A673 (cell line): ENCODE measurements at regions not wholly inside any gene's neighbourhood (a gene's known extent, or its start where the extent isn't known, plus 50 kb on each side); places are given as distances from the start of the nearest gene placed in this dataset.
"Not testable (repeated sequence)": the region's sequence is repeated elsewhere in the genome, so short reads cannot be mapped to it uniquely, and the experiment has no call there.

Source experiments
- BruUV-seq: library from RNA; stranded (reverse); fragments of 400-500 nt; replicated peaks from 2 replicates; lab custom pipeline; 2021; lab: Mats Ljungman, UMichigan
- CTCF ChIA-PET: fragments of 300-600 bp; sonication (Branson Sonifier 250); formaldehyde crosslinking; loops from one replicate; lab custom pipeline; 2022; ENCODE audit warnings: antibody characterized with exemption; lab: Charles Lee
- POLR2A ChIA-PET: fragments of 300-600 bp; sonication (Branson Sonifier 250); formaldehyde crosslinking; loops from one replicate; lab custom pipeline; 2022; ENCODE audit warnings: antibody characterized with exemption; ENCODE audit not compliant: low non-redundant PET; lab: Charles Lee
- DNase-seq: peaks from one replicate; pipeline ENCODE4 v3.0.0-alpha.2; 2015; ENCODE audit warnings: low spot score
- H3K27ac ChIP-seq: fragments of 200-600 bp; sonication (generic); 2 replicates; pipeline ENCODE4 v1.5.1; 2016; ENCODE audit warnings: mixed run types, low read depth, mild to moderate bottlenecking, mixed read lengths, antibody characterized with exemption, low read length; ENCODE audit not compliant: poor library complexity, severe bottlenecking
- H3K27me3 ChIP-seq: fragments of 200-600 bp; sonication (generic); replicated peaks from 2 replicates; pipeline ENCODE4 v1.6.1; 2017; ENCODE audit warnings: mixed run types, low read depth, mild to moderate bottlenecking, mixed read lengths, antibody characterized with exemption, low read length; ENCODE audit not compliant: insufficient read depth, poor library complexity
- H3K36me3 ChIP-seq: fragments of 200-600 bp; sonication (generic); 2 replicates; pipeline ENCODE4 v1.6.1; 2016; ENCODE audit warnings: mixed run types, mild to moderate bottlenecking, mixed read lengths, antibody characterized with exemption, low read length; ENCODE audit not compliant: insufficient read depth, poor library complexity, severe bottlenecking
- H3K4me1 ChIP-seq: fragments of 200-600 bp; sonication (generic); 2 replicates; pipeline ENCODE4 v1.6.1; 2017; ENCODE audit warnings: mixed run types, mild to moderate bottlenecking, mixed read lengths, antibody characterized with exemption, low read length; ENCODE audit not compliant: insufficient read depth, poor library complexity, severe bottlenecking
- H3K4me3 ChIP-seq: fragments of 200-600 bp; sonication (generic); 2 replicates; pipeline ENCODE4 v1.5.1; 2016; ENCODE audit warnings: low read depth, mixed run types, mild to moderate bottlenecking, mixed read lengths, low read length; ENCODE audit not compliant: poor library complexity, severe bottlenecking
- H3K9me3 ChIP-seq: fragments of 200-600 bp; sonication (generic); 2 replicates; pipeline ENCODE4 v1.6.1; 2016; ENCODE audit warnings: mixed run types, low read depth, mild to moderate bottlenecking, mixed read lengths, antibody characterized with exemption, low read length; ENCODE audit not compliant: poor library complexity, severe bottlenecking
- CTCF ChIP-seq: fragments of 300-800, 200-600 bp; sonication (generic); conservative IDR thresholded peaks from 2 replicates; pipeline ENCODE4 v1.5.1; 2017; ENCODE audit warnings: low read depth, mild to moderate bottlenecking, antibody characterized with exemption, low read length, moderate library complexity, mixed read lengths
- EZH2 ChIP-seq: fragments of 200-600 bp; sonication (generic); IDR thresholded peaks from 2 replicates; pipeline ENCODE4 v1.6.1; 2017; ENCODE audit warnings: borderline replicate concordance, low read depth, mild to moderate bottlenecking, mixed read lengths, antibody characterized with exemption, low read length; ENCODE audit not compliant: poor library complexity, severe bottlenecking
- intact Hi-C: fragments of 100-400 bp; cut with micrococcal nuclease; formaldehyde crosslinking; loops from one replicate; pipeline ENCODE4 v1.10.0; 2022; ENCODE audit not compliant: unreplicated experiment

GRCh38 chr10:26628395-26628794, 69.1 kb upstream of the PDSS1 start:
- no TSS peak for BruUV-seq
- Histone ChIP-seq H3K27ac (no peak overlapping the region), H3K9me3 (no peaks in the 10 kb centered on the region), H3K4me1 (no peaks in the 10 kb centered on the region), H3K27me3 (no peaks in the 10 kb centered on the region), H3K36me3 (no peaks in the 10 kb centered on the region), H3K4me3 (no peak overlapping the region)
- CTCF ChIA-PET: no interaction called here
- POLR2A ChIA-PET: no interaction called here
- intact Hi-C loops: loop anchor here (5.0 kb wide), 1 partner anchor 689 kb away; no protein-coding TSS in a partner anchor
- DNase-seq: no peak
- TF ChIP-seq EZH2: no peak
- no peak for TF ChIP-seq CTCF

- H3K9me3 ChIP-seq, H3K27me3 ChIP-seq, intact Hi-C loops, H3K36me3 ChIP-seq, CTCF ChIA-PET, DNase-seq, BruUV-seq, H3K4me3 ChIP-seq, H3K4me1 ChIP-seq, H3K27ac ChIP-seq, POLR2A ChIA-PET: not testable (repeated sequence)
Observed at GRCh38 chr10:26632171-26632570, 65.3 kb upstream of the PDSS1 start.

GRCh38 chr10:26634111-26634510, 63.4 kb upstream of the PDSS1 start:
- DNase-seq, H3K27me3 ChIP-seq, CTCF ChIA-PET, H3K27ac ChIP-seq, POLR2A ChIA-PET, BruUV-seq, H3K4me1 ChIP-seq, H3K9me3 ChIP-seq, H3K36me3 ChIP-seq, intact Hi-C loops, H3K4me3 ChIP-seq: not testable (repeated sequence)

GRCh38 chr10:26637521-26638275, 59.8 kb upstream of the PDSS1 start:
- ChIA-PET CTCF (no interaction called here), POLR2A (no interaction called here)
- no TSS peak for BruUV-seq
- Histone ChIP-seq H3K27ac (no peak overlapping the region), H3K27me3 (no peaks in the 10 kb centered on the region), H3K36me3 (no peaks in the 10 kb centered on the region), H3K9me3 (no peaks in the 10 kb centered on the region), H3K4me3 (no peak overlapping the region), H3K4me1 (no peaks in the 10 kb centered on the region)
- intact Hi-C loops: no loop called here
- DNase-seq: no peak
- no peak for TF ChIP-seq EZH2
- no peak for TF ChIP-seq CTCF
